ENCODE measurements at regions not wholly inside any gene's neighbourhood (a gene's known extent, or its start where the extent isn't known, plus 50 kb on each side); places are given as distances from the start of the nearest gene placed in this dataset.

DNA sequence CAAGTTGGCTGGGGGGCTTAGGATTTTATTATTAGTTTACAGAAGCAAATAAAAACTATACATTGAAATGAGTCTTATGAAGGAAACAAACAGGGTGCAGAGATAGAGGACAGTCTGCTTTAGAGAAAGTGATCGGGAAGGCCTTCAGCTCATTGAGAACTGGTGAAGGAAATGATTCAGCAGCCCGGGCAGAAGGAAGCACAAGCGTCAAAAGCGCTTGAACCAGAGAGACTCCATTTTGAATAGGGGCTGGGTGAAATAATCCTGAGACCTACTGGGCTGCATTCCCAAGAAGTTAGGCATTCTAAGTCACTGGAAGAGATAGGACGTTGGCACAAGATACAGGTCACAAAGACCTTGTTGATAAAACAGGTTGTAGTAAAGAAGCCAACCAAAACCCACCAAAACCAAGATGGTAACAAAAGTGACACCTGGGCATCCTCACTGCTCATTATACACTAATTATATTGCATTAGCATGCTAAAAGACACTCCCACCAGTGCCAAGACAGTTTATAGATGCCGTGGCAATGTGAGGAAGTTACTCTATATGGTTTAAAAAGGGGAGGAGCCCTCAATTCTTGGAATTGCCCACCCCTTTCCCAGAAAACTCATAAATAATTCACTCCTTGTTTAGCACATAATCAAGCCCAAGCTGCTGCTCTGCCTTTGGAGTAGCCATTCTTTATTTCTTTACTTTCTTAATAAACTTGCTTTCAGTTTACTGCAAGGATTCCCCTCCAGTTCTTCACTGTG lies 83.1 kb upstream of the MPP7 start:
- Histone ChIP-seq H3K79me1 (ENCODE audit: low read depth, low read length) (no peaks in the 10 kb centered on the region), H3K4me3 (ENCODE audit: extremely low read depth in 1 of 4, insufficient read depth in 2 of 4, low read depth in 3 of 4, low read length in 4 of 4) (no peak overlapping the region), H2AK5ac (ENCODE audit: low read depth, low read length) (no peak overlapping the region), H3K18ac (ENCODE audit: extremely low read depth, low read length) (no peak overlapping the region), H3K23me2 (ENCODE audit: low read depth, low read length) (peaks cover 4% of the 10 kb centered on the region; the same call in 1 of the 2 replicates), H3K36me3 (ENCODE audit: control insufficient read depth in 2 of 4, insufficient read depth in 4 of 4, low read length in 3 of 4) (no peaks in the 10 kb centered on the region), H4K8ac (ENCODE audit: extremely low read depth, insufficient read depth, low read length) (no peak overlapping the region), H3K4me1 (replicated peaks in 1 of 4; ENCODE audit: control insufficient read depth in 3 of 4, insufficient read depth in 4 of 4, low read length in 3 of 4) (no peaks in the 10 kb centered on the region), H3K23ac (ENCODE audit: insufficient read length) (no peak overlapping the region), H3K4me2 (ENCODE audit: insufficient read depth in 1 of 2, low read depth in 2 of 2, low read length in 2 of 2) (no peak overlapping the region), H2BK12ac (ENCODE audit: low read depth, low read length) (no peak overlapping the region), H3K14ac (ENCODE audit: insufficient read length) (no peak overlapping the region), H3K9ac (replicated peaks in 1 of 4; ENCODE audit: extremely low read depth in 1 of 4, low read depth in 3 of 4, low read length in 3 of 4) (no peak overlapping the region), H3K56ac (replicated peaks; ENCODE audit: insufficient read length, low read depth, low read length) (no peak overlapping the region), H3K79me2 (ENCODE audit: control insufficient read depth in 1 of 2, insufficient read depth in 2 of 2, low read length in 2 of 2) (no peaks in the 10 kb centered on the region), H2AFZ (ENCODE audit: low read length) (no peak overlapping the region), H4K20me1 (replicated peaks in 1 of 2; ENCODE audit: control insufficient read depth in 1 of 2, insufficient read depth in 2 of 2, low read length in 2 of 2) (no peaks in the 10 kb centered on the region), H3K4ac (replicated peaks; ENCODE audit: insufficient read length, low read depth, low read length) (no peak overlapping the region), H2BK20ac (ENCODE audit: low read length) (no peak overlapping the region), H3K27me3 (replicated peaks in 1 of 4; ENCODE audit: control insufficient read depth in 3 of 4, extremely low read depth in 1 of 4, insufficient read depth in 3 of 4, low read length in 3 of 4) (no peaks in the 10 kb centered on the region), H2BK15ac (ENCODE audit: low read length) (no peak overlapping the region), H3K27ac (ENCODE audit: low read depth, low read length) (no peak overlapping the region), H3K9me3 (ENCODE audit: insufficient read depth in 2 of 2, low read depth in 1 of 2, low read length in 1 of 2) (peaks cover 0 to under 1% of the 10 kb centered on the region in 2 experiments; a peak in 1 of 4 replicates), H4K5ac (ENCODE audit: insufficient read length, low read depth, low read length) (no peak overlapping the region), H4K91ac (replicated peaks; ENCODE audit: insufficient read length, low read length) (no peak overlapping the region), H2BK5ac (ENCODE audit: low read depth, low read length) (no peak overlapping the region), H2BK120ac (replicated peaks; ENCODE audit: low read depth, low read length) (no peak overlapping the region)
- no peak for DNase-seq (ENCODE audit: low read depth in 1 of 2, low spot score in 2 of 2)
- no peak for FAIRE-seq
- ChIA-PET POLR2A (ENCODE audit: partially characterized antibody) (no interaction called here), CTCF (ENCODE audit: partially characterized antibody) (interaction anchor here (1.1 to 9.8 kb wide), 3 partner anchors 8 to 144 kb away, joined by 4 to 88 read pairs (median 10); no protein-coding TSS in a partner anchor)
- WGBS, 2 experiments (ENCODE audit: extremely low coverage in 1 of 2, insufficient coverage in 1 of 2, insufficient read length in 1 of 2, insufficient replicate concordance in 2 of 2, low coverage in 1 of 2, low lambda C conversion rate in 2 of 2, missing lambda C conversion rate in 1 of 2): 88% methylated on average over 6 of the region's 6 CpGs; no CpG with 5 or more reads in 1 of the 2 experiments
- no peak for TF ChIP-seq SUZ12 (IDR thresholded peaks at IDR 0.05; ENCODE audit: low read length)
- TF ChIP-seq JUND (IDR thresholded peaks at IDR 0.05; ENCODE audit: low read length): no peak
- no peak for TF ChIP-seq NRF1 (IDR thresholded peaks at IDR 0.05; ENCODE audit: low read depth, low read length)
- no peak for TF ChIP-seq BACH1 (IDR thresholded peaks at IDR 0.05; ENCODE audit: low read length)
- no peak for TF ChIP-seq CHD1 (IDR thresholded peaks at IDR 0.05; ENCODE audit: low read depth, low read length)

Data from H1 (cell line).